GM13977 (cell line): ENCODE measurements at regions not wholly inside any gene's neighbourhood (a gene's known extent, or its start where the extent isn't known, plus 50 kb on each side); places are given as distances from the start of the nearest gene placed in this dataset.

Experiments used
- DNase-seq: peaks from one replicate; pipeline ENCODE4 v3.0.0; 2012; ENCODE audit warnings: low spot score
- in situ Hi-C: fragments of 300-500 bp; cut with MboI; formaldehyde crosslinking; loops from one replicate; pipeline ENCODE4 v1.12.0; 2022; ENCODE audit warnings: low sequenced_read_pairs, low pct_unique_long_range_greater_than_20kb, mixed read lengths, inconsistent platforms; ENCODE audit not compliant: unreplicated experiment
- TF ChIP-seq, protein P1 (sequence below): IDR thresholded peaks from 2 replicates; pipeline ENCODE4 v1.5.1; 2012; ENCODE audit warnings: mild to moderate bottlenecking, control low read depth; ENCODE audit not compliant: insufficient read depth; ENCODE audit errors: extremely low read depth, missing control alignments

DNA sequence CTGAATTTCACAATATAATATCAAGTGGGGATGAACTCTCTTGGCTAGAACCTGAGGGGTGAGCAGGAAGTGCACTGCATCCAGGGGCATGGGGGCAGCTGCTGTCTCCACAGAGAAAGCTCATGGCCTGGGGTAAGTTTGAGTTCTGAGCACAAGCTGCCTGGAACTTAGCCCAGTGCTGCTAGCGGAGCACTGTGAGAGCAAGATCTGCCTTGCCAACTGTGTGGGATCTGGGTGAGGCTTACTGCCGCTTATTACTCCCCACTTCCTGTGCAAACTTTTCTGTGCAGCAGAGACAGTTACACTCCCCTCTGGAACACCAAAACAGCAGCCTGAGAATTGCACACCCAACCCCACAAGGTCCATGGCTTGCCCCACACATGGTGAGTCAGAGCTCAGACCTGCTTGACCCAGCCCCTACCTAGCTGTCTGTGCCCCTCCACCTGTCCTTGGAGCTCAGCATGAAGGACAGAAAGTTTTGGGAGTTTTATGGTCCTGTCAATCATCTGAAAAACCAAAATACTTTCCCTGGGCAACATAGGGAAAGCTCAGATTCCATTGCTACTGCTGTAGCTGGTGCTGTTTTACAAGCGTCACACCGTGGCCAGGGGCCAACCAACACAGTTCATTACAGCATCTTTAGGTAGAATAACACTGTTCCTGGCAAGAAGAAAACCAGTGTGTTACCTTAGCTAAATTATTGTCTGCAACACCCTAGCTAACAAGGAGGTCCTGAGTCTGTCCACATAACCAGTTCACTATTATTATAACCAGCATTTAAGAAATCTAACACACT is 762.1 kb upstream of the NEGR1 start:
- DNase-seq, result no peak
- TF ChIP-seq, protein P1, sequence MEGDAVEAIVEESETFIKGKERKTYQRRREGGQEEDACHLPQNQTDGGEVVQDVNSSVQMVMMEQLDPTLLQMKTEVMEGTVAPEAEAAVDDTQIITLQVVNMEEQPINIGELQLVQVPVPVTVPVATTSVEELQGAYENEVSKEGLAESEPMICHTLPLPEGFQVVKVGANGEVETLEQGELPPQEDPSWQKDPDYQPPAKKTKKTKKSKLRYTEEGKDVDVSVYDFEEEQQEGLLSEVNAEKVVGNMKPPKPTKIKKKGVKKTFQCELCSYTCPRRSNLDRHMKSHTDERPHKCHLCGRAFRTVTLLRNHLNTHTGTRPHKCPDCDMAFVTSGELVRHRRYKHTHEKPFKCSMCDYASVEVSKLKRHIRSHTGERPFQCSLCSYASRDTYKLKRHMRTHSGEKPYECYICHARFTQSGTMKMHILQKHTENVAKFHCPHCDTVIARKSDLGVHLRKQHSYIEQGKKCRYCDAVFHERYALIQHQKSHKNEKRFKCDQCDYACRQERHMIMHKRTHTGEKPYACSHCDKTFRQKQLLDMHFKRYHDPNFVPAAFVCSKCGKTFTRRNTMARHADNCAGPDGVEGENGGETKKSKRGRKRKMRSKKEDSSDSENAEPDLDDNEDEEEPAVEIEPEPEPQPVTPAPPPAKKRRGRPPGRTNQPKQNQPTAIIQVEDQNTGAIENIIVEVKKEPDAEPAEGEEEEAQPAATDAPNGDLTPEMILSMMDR, result no peak
- in situ Hi-C loops, result no loop called here

GRCh38 chr1:73042403-73042802 is 760.1 kb upstream of the NEGR1 start:
- DNase-seq, result no peak
- in situ Hi-C loops, result no loop called here
- TF ChIP-seq, protein P1, result no peak

DNA sequence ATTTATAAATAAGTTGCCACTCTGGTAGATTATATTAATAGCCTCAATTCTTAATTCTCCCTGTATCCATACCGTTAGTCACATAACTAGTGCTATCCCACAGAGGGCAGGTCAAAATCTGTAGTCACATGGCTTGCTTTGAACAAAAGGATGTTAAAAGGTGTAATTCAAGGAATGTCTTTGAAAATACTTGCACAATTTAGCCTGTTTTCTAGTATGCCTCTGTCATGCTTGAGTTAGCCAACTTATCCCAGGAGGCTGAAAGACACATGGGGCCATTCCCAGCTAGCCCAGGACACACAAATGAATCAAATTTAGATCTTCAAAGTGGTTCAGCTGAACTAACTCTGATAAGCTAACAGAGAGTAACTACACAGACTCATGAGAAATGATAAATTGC is 758.5 kb upstream of the NEGR1 start:
- no peak for DNase-seq
- TF ChIP-seq, protein P1, result no peak
- in situ Hi-C loops, result no loop called here

DNA sequence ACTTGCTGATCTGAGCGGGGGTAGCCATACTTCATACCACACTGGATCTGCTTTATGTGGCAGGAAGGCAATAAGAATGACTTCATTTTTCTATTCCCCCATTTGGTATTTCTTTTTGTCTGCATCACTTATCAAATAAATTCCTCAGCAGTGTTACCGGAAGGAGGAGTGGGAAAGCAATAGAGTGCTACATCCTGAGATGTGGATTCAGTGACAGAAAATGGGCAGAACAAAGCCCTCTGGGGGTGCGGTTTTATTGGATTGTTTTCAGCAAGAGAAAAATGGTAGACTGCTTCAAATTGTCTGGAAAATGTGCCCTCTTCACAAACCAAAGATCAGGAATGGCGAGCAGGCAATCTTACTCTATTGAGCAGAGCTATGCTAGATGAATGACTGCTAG is 751.9 kb upstream of the NEGR1 start:
- TF ChIP-seq, protein P1, result no peak
- in situ Hi-C loops, result no loop called here
- no peak for DNase-seq

- TF ChIP-seq, protein P1, result no peak
- DNase-seq, result no peak
- in situ Hi-C loops, result no loop called here
These were observed 751.3 kb upstream of the NEGR1 start for GRCh38 chr1:73033640-73034039.

GRCh38 chr1:73029571-73029970 is 747.2 kb upstream of the NEGR1 start:
- TF ChIP-seq, protein P1, result no peak
- no peak for DNase-seq
- in situ Hi-C loops, result no loop called here
